Liver (tissue), 7 donors: ENCODE measurements at regions not wholly inside any gene's neighbourhood (a gene's known extent, or its start where the extent isn't known, plus 50 kb on each side); places are given as distances from the start of the nearest gene placed in this dataset.

Experiments used
- DNase-seq: peaks from one replicate; pipeline ENCODE4 v3.0.0-alpha.2; 2017; ENCODE audit warnings: low spot score
- H3K27ac ChIP-seq, 2 donors: one replicate each; pipeline ENCODE4 v1.7.0; 2013; ENCODE audit warnings: inconsistent platforms in 2 of 2, low read length in 2 of 2, control low read depth in 1 of 2, low read depth in 1 of 2, mild to moderate bottlenecking in 1 of 2
- H3K27me3 ChIP-seq, 4 donors: one replicate each; pipeline versions ENCODE4 v1.6.1 to v1.7.0; 2013; ENCODE audit warnings: low read length in 3 of 4, inconsistent platforms in 1 of 4, mild to moderate bottlenecking in 1 of 4, moderate library complexity in 1 of 4; ENCODE audit not compliant: control insufficient read depth in 4 of 4, insufficient read depth in 4 of 4
- H3K36me3 ChIP-seq, 4 donors: one replicate each; pipeline versions ENCODE4 v1.6.1 to v1.7.0; 2013; ENCODE audit warnings: low read length in 3 of 4, mild to moderate bottlenecking in 3 of 4, low read depth in 1 of 4, moderate library complexity in 1 of 4; ENCODE audit not compliant: control insufficient read depth in 4 of 4, insufficient read depth in 3 of 4
- H3K4me1 ChIP-seq, 4 donors: one replicate each; pipeline versions ENCODE4 v1.6.1 to v1.7.0; 2013; ENCODE audit warnings: low read length in 3 of 4, mild to moderate bottlenecking in 3 of 4, moderate library complexity in 1 of 4; ENCODE audit not compliant: control insufficient read depth in 4 of 4, insufficient read depth in 4 of 4
- H3K4me3 ChIP-seq, 3 donors: one replicate each; pipeline versions ENCODE4 v1.6.1 to v1.7.0; 2013; ENCODE audit warnings: low read length in 3 of 3, control low read depth in 1 of 3, low read depth in 1 of 3, mild to moderate bottlenecking in 1 of 3
- H3K9ac ChIP-seq, 2 donors: one replicate each; pipeline ENCODE4 v1.7.0; 2013; ENCODE audit warnings: low read length in 2 of 2, mild to moderate bottlenecking in 2 of 2, moderate library complexity in 2 of 2, control low read depth in 1 of 2, low read depth in 1 of 2
- H3K9me3 ChIP-seq, 4 donors: one replicate each; pipeline versions ENCODE4 v1.6.1 to v1.7.0; 2013; ENCODE audit warnings: low read length in 3 of 4; ENCODE audit not compliant: control insufficient read depth in 4 of 4
- FOXA1 ChIP-seq: IDR thresholded peaks from 2 replicates; pipeline ENCODE4 v1.6.1; 2016; ENCODE audit warnings: antibody characterized with exemption
- FOXA2 ChIP-seq: IDR thresholded peaks from 2 replicates; pipeline ENCODE4 v1.6.1; 2016; ENCODE audit warnings: antibody characterized with exemption
- HNF4A ChIP-seq, 2 donors: conservative IDR thresholded peaks; 2 replicates each; pipeline ENCODE4 v1.6.1; 2016; ENCODE audit warnings: antibody characterized with exemption in 2 of 2, mild to moderate bottlenecking in 2 of 2
- MAX ChIP-seq: IDR thresholded peaks from 2 replicates; pipeline ENCODE4 v1.6.1; 2016; ENCODE audit warnings: antibody characterized with exemption
- RAD21 ChIP-seq, 2 donors: IDR thresholded peaks; 2 replicates each; pipeline ENCODE4 v1.6.1; 2016; ENCODE audit warnings: antibody characterized with exemption in 2 of 2, mild to moderate bottlenecking in 2 of 2
- SP1 ChIP-seq: IDR thresholded peaks from 2 replicates; pipeline ENCODE4 v1.6.1; 2018; ENCODE audit warnings: antibody characterized with exemption, mild to moderate bottlenecking
- TAF1 ChIP-seq: conservative IDR thresholded peaks from 2 replicates; pipeline ENCODE4 v1.6.1; 2016; ENCODE audit warnings: antibody characterized with exemption, mild to moderate bottlenecking
- WGBS: extraction: QIAGEN DNeasy Blood & Tissue Kit; methylation state at CpG from one replicate; pipeline ENCODE4 v1.1.7; 2013; 5-methylcytosine and 5-hydroxymethylcytosine counted together
- TF ChIP-seq, protein P1 (sequence below): IDR thresholded peaks from 2 replicates; pipeline ENCODE4 v1.6.1; 2016; ENCODE audit warnings: antibody characterized with exemption
- TF ChIP-seq, protein P2 (sequence below): IDR thresholded peaks from 2 replicates; pipeline ENCODE4 v1.6.1; 2016; ENCODE audit warnings: antibody characterized with exemption, mild to moderate bottlenecking
- donor health status: healthy.
- donor health status: healthy.
- donor health status: healthy.
- donor health status: healthy.

DNA sequence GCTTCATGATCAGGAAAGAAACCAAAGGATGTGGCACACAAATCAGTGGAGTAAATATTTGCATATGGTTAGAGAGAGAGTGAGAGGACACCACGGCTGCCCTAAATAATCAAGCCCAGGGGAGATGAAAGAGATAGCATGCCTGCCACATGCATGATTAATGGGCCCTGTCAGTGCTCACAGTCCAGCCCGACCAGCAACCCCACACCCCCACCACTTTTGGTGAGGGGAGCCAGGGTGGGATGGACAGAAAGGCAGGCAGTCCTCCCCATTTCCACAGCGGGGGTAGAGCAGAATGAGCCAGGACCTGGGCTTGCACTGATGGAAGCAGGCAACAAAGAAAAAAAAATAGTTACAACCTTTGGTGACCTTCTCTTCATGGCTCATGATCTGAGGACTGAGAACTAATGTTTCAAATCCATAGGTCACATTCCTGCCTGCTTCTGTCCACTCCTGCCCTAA lies 545.0 kb downstream of the ETS1 start (continued):
- no peak for TF ChIP-seq SP1
- peak; percentile 36 for TF ChIP-seq FOXA1
- TF ChIP-seq, protein P1, sequence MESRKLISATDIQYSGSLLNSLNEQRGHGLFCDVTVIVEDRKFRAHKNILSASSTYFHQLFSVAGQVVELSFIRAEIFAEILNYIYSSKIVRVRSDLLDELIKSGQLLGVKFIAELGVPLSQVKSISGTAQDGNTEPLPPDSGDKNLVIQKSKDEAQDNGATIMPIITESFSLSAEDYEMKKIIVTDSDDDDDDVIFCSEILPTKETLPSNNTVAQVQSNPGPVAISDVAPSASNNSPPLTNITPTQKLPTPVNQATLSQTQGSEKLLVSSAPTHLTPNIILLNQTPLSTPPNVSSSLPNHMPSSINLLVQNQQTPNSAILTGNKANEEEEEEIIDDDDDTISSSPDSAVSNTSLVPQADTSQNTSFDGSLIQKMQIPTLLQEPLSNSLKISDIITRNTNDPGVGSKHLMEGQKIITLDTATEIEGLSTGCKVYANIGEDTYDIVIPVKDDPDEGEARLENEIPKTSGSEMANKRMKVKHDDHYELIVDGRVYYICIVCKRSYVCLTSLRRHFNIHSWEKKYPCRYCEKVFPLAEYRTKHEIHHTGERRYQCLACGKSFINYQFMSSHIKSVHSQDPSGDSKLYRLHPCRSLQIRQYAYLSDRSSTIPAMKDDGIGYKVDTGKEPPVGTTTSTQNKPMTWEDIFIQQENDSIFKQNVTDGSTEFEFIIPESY: no peak

DNA sequence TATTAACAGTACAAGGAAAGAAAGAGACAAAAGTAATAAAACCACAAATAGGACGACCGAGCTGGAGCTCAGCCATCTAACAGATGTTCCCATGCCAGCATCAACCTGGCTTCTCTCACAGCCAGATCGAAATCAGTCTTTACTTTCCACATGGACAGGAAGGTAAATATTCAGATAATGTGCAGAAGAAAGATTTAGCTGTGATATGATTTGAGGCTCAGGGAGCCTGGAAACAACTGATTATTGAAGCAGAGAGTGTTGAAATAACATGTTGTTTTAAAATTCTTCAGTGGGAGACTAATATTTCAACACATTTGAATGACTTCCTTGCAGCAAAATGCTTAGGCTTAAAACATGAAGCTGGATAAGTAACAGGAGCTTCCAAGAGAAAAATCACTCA lies 546.8 kb downstream of the ETS1 start:
- DNase-seq: no peak
- H3K36me3 ChIP-seq: no peaks in the 10 kb centered on the region
- WGBS: 25% methylated on average over 3 of the region's 3 CpGs

More for the DNA sequence above, 546.8 kb downstream of the ETS1 start:
- H3K4me1 ChIP-seq: peaks cover 3 to 16% (median 5%) of the 10 kb centered on the region in 4 donors
- H3K27ac ChIP-seq: no peak overlapping the region
- no peaks in the 10 kb centered on the region for H3K9me3 ChIP-seq
- no peak overlapping the region for H3K9ac ChIP-seq
- H3K27me3 ChIP-seq: no peaks in the 10 kb centered on the region
- TF ChIP-seq FOXA2 (no peak), RAD21 (IDR thresholded peaks at IDR 0.05) (no peak), TAF1 (no peak), HNF4A (conservative IDR thresholded peaks at IDR 0.05) (no peak), MAX (no peak)
- TF ChIP-seq, protein P2, sequence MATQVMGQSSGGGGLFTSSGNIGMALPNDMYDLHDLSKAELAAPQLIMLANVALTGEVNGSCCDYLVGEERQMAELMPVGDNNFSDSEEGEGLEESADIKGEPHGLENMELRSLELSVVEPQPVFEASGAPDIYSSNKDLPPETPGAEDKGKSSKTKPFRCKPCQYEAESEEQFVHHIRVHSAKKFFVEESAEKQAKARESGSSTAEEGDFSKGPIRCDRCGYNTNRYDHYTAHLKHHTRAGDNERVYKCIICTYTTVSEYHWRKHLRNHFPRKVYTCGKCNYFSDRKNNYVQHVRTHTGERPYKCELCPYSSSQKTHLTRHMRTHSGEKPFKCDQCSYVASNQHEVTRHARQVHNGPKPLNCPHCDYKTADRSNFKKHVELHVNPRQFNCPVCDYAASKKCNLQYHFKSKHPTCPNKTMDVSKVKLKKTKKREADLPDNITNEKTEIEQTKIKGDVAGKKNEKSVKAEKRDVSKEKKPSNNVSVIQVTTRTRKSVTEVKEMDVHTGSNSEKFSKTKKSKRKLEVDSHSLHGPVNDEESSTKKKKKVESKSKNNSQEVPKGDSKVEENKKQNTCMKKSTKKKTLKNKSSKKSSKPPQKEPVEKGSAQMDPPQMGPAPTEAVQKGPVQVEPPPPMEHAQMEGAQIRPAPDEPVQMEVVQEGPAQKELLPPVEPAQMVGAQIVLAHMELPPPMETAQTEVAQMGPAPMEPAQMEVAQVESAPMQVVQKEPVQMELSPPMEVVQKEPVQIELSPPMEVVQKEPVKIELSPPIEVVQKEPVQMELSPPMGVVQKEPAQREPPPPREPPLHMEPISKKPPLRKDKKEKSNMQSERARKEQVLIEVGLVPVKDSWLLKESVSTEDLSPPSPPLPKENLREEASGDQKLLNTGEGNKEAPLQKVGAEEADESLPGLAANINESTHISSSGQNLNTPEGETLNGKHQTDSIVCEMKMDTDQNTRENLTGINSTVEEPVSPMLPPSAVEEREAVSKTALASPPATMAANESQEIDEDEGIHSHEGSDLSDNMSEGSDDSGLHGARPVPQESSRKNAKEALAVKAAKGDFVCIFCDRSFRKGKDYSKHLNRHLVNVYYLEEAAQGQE: no peak
- TF ChIP-seq, protein P1: no peak
- no peak overlapping the region for H3K4me3 ChIP-seq
